ENCODE measurements at regions not wholly inside any gene's neighbourhood (a gene's known extent, or its start where the extent isn't known, plus 50 kb on each side); places are given as distances from the start of the nearest gene placed in this dataset.

GRCh38 chr14:55749201-55749812, 169.3 kb downstream of the KTN1 start:
- no peak overlapping the region for H3K4me3 ChIP-seq (ENCODE audit: low read length)
- H3K27me3 ChIP-seq (ENCODE audit: control insufficient read depth in 1 of 2, insufficient read depth in 2 of 2, low read length in 2 of 2), result no peaks in the 10 kb centered on the region
- intact Hi-C loops (cut with DNase I, micrococcal nuclease), result no loop called here
- Mint-ChIP-seq H3K4me1 (ENCODE audit: low read depth) (no peaks in the 10 kb centered on the region), H3K36me3 (ENCODE audit: low read depth) (no peaks in the 10 kb centered on the region), H3K27ac (no peak overlapping the region), H3K4me3 (no peak overlapping the region), H3K9me3 (no peaks in the 10 kb centered on the region), H3K27me3 (no peaks in the 10 kb centered on the region)
- ChIA-PET POLR2A (no interaction called here), CTCF (no interaction called here)
- no peaks in the 10 kb centered on the region for H3K36me3 ChIP-seq (ENCODE audit: insufficient read depth, low read length)
- ATAC-seq (ENCODE audit: poor library complexity) (no peak), DNase-seq (no peak)
- TF ChIP-seq CTCF (IDR thresholded peaks at IDR 0.05), result no peak
- no peak overlapping the region for H3K27ac ChIP-seq (ENCODE audit: low read depth in 1 of 2, low read length in 2 of 2)
- H3K4me1 ChIP-seq (ENCODE audit: insufficient read depth, low read length), result no peaks in the 10 kb centered on the region
- H3K9me3 ChIP-seq (ENCODE audit: control insufficient read depth in 1 of 2, insufficient read depth in 1 of 2, low read length in 2 of 2), result no peaks in the 10 kb centered on the region

- ATAC-seq (ENCODE audit: poor library complexity) (no peak), DNase-seq (no peak)
- Mint-ChIP-seq H3K27ac (no peak overlapping the region), H3K9me3 (no peaks in the 10 kb centered on the region), H3K36me3 (ENCODE audit: low read depth) (no peaks in the 10 kb centered on the region), H3K27me3 (no peaks in the 10 kb centered on the region), H3K4me3 (no peak overlapping the region), H3K4me1 (ENCODE audit: low read depth) (no peaks in the 10 kb centered on the region)
- Histone ChIP-seq H3K9me3 (ENCODE audit: control insufficient read depth in 1 of 2, insufficient read depth in 1 of 2, low read length in 2 of 2) (no peaks in the 10 kb centered on the region), H3K4me3 (ENCODE audit: low read length) (no peak overlapping the region), H3K27me3 (ENCODE audit: control insufficient read depth in 1 of 2, insufficient read depth in 2 of 2, low read length in 2 of 2) (no peaks in the 10 kb centered on the region), H3K36me3 (ENCODE audit: insufficient read depth, low read length) (no peaks in the 10 kb centered on the region), H3K27ac (ENCODE audit: low read depth in 1 of 2, low read length in 2 of 2) (no peak overlapping the region), H3K4me1 (ENCODE audit: insufficient read depth, low read length) (no peaks in the 10 kb centered on the region)
- no peak for TF ChIP-seq CTCF (IDR thresholded peaks at IDR 0.05)
- CTCF ChIA-PET, result no interaction called here
- intact Hi-C loops (cut with DNase I, micrococcal nuclease), result no loop called here
- POLR2A ChIA-PET, result no interaction called here
Measured at GRCh38 chr14:55749946-55750345, 169.9 kb downstream of the KTN1 start.

GRCh38 chr14:55752580-55753390, 172.8 kb downstream of the KTN1 start:
- H3K4me3 Mint-ChIP-seq, result no peak overlapping the region
- Histone ChIP-seq H3K4me3 (ENCODE audit: low read length) (no peak overlapping the region), H3K4me1 (ENCODE audit: insufficient read depth, low read length) (no peaks in the 10 kb centered on the region), H3K36me3 (ENCODE audit: insufficient read depth, low read length) (no peaks in the 10 kb centered on the region), H3K27ac (ENCODE audit: low read depth in 1 of 2, low read length in 2 of 2) (no peak overlapping the region), H3K27me3 (ENCODE audit: control insufficient read depth in 1 of 2, insufficient read depth in 2 of 2, low read length in 2 of 2) (no peaks in the 10 kb centered on the region), H3K9me3 (ENCODE audit: control insufficient read depth in 1 of 2, insufficient read depth in 1 of 2, low read length in 2 of 2) (no peaks in the 10 kb centered on the region)
- ChIA-PET POLR2A (no interaction called here), CTCF (no interaction called here)
- H3K9me3 Mint-ChIP-seq, result no peaks in the 10 kb centered on the region
- no peaks in the 10 kb centered on the region for H3K27me3 Mint-ChIP-seq
- intact Hi-C loops (cut with DNase I, micrococcal nuclease), result no loop called here
- no peak for TF ChIP-seq CTCF (IDR thresholded peaks at IDR 0.05)
- H3K27ac Mint-ChIP-seq, result no peak overlapping the region
- H3K4me1 Mint-ChIP-seq (ENCODE audit: low read depth), result no peaks in the 10 kb centered on the region
- ATAC-seq (ENCODE audit: poor library complexity), result no peak
- no peaks in the 10 kb centered on the region for H3K36me3 Mint-ChIP-seq (ENCODE audit: low read depth)
- DNase-seq, result no peak
